Panc1 (cell line): ENCODE measurements at regions not wholly inside any gene's neighbourhood (a gene's known extent, or its start where the extent isn't known, plus 50 kb on each side); places are given as distances from the start of the nearest gene placed in this dataset.

Experiments used
- ATAC-seq: fragments of 200-7000 bp; cut with Tn5 transposase; 2 replicates; pipeline ENCODE4 v1.9.1; 2020; ENCODE audit warnings: mild to moderate bottlenecking, moderate library complexity
- BruUV-seq: library from RNA; stranded (reverse); fragments of 400-500 nt; replicated peaks from 2 replicates; lab custom pipeline; 2021; lab: Mats Ljungman, UMichigan
- CTCF ChIA-PET: fragments of 300-600 bp; sonication (Branson Sonifier 250); formaldehyde crosslinking; loops from one replicate; lab custom pipeline; 2022; ENCODE audit warnings: antibody characterized with exemption; lab: Charles Lee
- POLR2A ChIA-PET: fragments of 300-600 bp; sonication (Branson Sonifier 250); formaldehyde crosslinking; loops from one replicate; lab custom pipeline; 2022; ENCODE audit warnings: antibody characterized with exemption; lab: Charles Lee
- DNase-seq: peaks from one replicate; pipeline ENCODE4 v3.0.0-alpha.2; 2010; ENCODE audit warnings: low read depth, low spot score
- H3K27ac ChIP-seq: 2 replicates; pipeline ENCODE4 v1.5.1; 2011; ENCODE audit warnings: mild to moderate bottlenecking, low read length, inconsistent platforms
- H3K27me3 ChIP-seq: fragments of 200-500 bp; sonication (Bioruptor generic); 2 replicates; pipeline ENCODE4 v1.6.0; 2014; ENCODE audit warnings: low read length, inconsistent platforms; ENCODE audit not compliant: control insufficient read depth, insufficient read depth
- H3K36me3 ChIP-seq: fragments of 200-500 bp; sonication (Bioruptor generic); 2 replicates; pipeline ENCODE4 v1.5.1; 2014; ENCODE audit warnings: inconsistent platforms, mild to moderate bottlenecking, low read length, moderate library complexity; ENCODE audit not compliant: control insufficient read depth, insufficient read depth
- H3K4me1 ChIP-seq: 2 replicates; pipeline ENCODE4 v1.5.1; 2011; ENCODE audit warnings: inconsistent platforms, mild to moderate bottlenecking, low read length, moderate library complexity; ENCODE audit not compliant: control insufficient read depth, insufficient read depth
- H3K4me3 ChIP-seq, 2 experiments: 2 replicates each; pipeline ENCODE4 v1.5.1; 2011 to 2012; ENCODE audit warnings: low read depth in 2 of 2, low read length in 2 of 2, mild to moderate bottlenecking in 2 of 2, inconsistent platforms in 1 of 2, moderate library complexity in 1 of 2
- H3K9me3 ChIP-seq: fragments of 200-500 bp; sonication (Bioruptor generic); 2 replicates; pipeline ENCODE4 v1.5.1; 2014; ENCODE audit warnings: low read depth, mild to moderate bottlenecking, inconsistent platforms, low read length, moderate library complexity; ENCODE audit not compliant: control insufficient read depth, insufficient read depth
- CTCF ChIP-seq: fragments of 450-650 bp; IDR thresholded peaks from 2 replicates; pipeline ENCODE4 v1.5.1; 2017; ENCODE audit warnings: mild to moderate bottlenecking
- POLR2AphosphoS5 ChIP-seq: IDR thresholded peaks from 2 replicates; pipeline ENCODE4 v1.6.1; 2012; ENCODE audit warnings: mild to moderate bottlenecking, low read depth, low read length, moderate library complexity
- REST ChIP-seq, 2 experiments: IDR thresholded peaks; 2 replicates each; pipeline ENCODE4 v1.6.1; 2011 to 2012; ENCODE audit warnings: low read depth in 2 of 2, control low read depth in 1 of 2, low read length in 1 of 2, mild to moderate bottlenecking in 1 of 2, moderate library complexity in 1 of 2; ENCODE audit not compliant: insufficient read depth in 1 of 2
- SIN3A ChIP-seq: IDR thresholded peaks from 2 replicates; pipeline ENCODE4 v1.6.1; 2012; ENCODE audit warnings: low read depth, mild to moderate bottlenecking, low read length, moderate library complexity, borderline replicate concordance; ENCODE audit not compliant: insufficient read depth
- TCF7L2 ChIP-seq: IDR thresholded peaks from 2 replicates; pipeline ENCODE4 v1.6.1; 2011; ENCODE audit warnings: mild to moderate bottlenecking, low read depth, low read length, inconsistent platforms
- in situ Hi-C: cut with HindIII; loops from 2 replicates; pipeline ENCODE4 v1.10.0; 2016; ENCODE audit warnings: low sequenced_read_pairs, low pct_unique_long_range_greater_than_20kb
- intact Hi-C: fragments of 100-400 bp; cut with micrococcal nuclease; formaldehyde crosslinking; loops from one replicate; pipeline ENCODE4 v1.10.0; 2022; ENCODE audit not compliant: unreplicated experiment

GRCh38 chr4:100823993-100824323 lies 306.1 kb upstream of the EMCN start:
- POLR2A ChIA-PET = no interaction called here
- H3K4me3 ChIP-seq = no peak overlapping the region
- intact Hi-C loops = no loop called here

GRCh38 chr4:100823066-100823992 lies 305.5 kb upstream of the EMCN start:
- TF ChIP-seq CTCF (no peak), POLR2AphosphoS5 (no peak), REST (IDR thresholded peaks at IDR 0.05; ENCODE audit: insufficient read depth in 1 of 2, low read depth in 2 of 2, low read length in 1 of 2) (no peak), TCF7L2 (no peak), SIN3A (no peak)
- in situ Hi-C loops (no loop called here), intact Hi-C loops (no loop called here)
- POLR2A ChIA-PET = no interaction called here
- H3K4me3 ChIP-seq = no peak overlapping the region
- CTCF ChIA-PET = no interaction called here
- H3K27ac ChIP-seq = no peak overlapping the region
- H3K27me3 ChIP-seq = no peaks in the 10 kb centered on the region
- BruUV-seq = no TSS peak
- no peaks in the 10 kb centered on the region for H3K9me3 ChIP-seq
- H3K36me3 ChIP-seq = no peaks in the 10 kb centered on the region
- ATAC-seq (no peak), DNase-seq (peak; percentile 15)
- no peaks in the 10 kb centered on the region for H3K4me1 ChIP-seq

More at GRCh38 chr4:100823993-100824323, 306.1 kb upstream of the EMCN start:
- H3K36me3 ChIP-seq = no peaks in the 10 kb centered on the region
- H3K27ac ChIP-seq = no peak overlapping the region
- no TSS peak for BruUV-seq
- H3K9me3 ChIP-seq = no peaks in the 10 kb centered on the region
- in situ Hi-C loops = no loop called here
- DNase-seq (no peak), ATAC-seq (no peak)
- no peaks in the 10 kb centered on the region for H3K27me3 ChIP-seq
- no peak for TF ChIP-seq REST (IDR thresholded peaks at IDR 0.05; ENCODE audit: insufficient read depth in 1 of 2, low read depth in 2 of 2, low read length in 1 of 2)
- TF ChIP-seq TCF7L2 = no peak
- TF ChIP-seq POLR2AphosphoS5 = no peak
- no peaks in the 10 kb centered on the region for H3K4me1 ChIP-seq
- CTCF ChIA-PET = no interaction called here
